Ascending aorta (tissue), 2 donors: ENCODE measurements at regions not wholly inside any gene's neighbourhood (a gene's known extent, or its start where the extent isn't known, plus 50 kb on each side); places are given as distances from the start of the nearest gene placed in this dataset.

Source experiments
- DNase-seq, 2 donors: peaks; one replicate each; pipeline ENCODE4 v3.0.0-alpha.2; 2019; ENCODE audit warnings: low spot score in 2 of 2
- H3K27ac ChIP-seq, 2 donors: fragments of 200-600 bp; sonication (generic); one replicate each; pipeline ENCODE4 v1.5.1; 2016 to 2017; ENCODE audit warnings: mild to moderate bottlenecking in 1 of 2
- H3K27me3 ChIP-seq: fragments of 200-600 bp; sonication (generic); one replicate; pipeline ENCODE4 v1.5.1; 2017
- H3K36me3 ChIP-seq, 2 donors: fragments of 200-600 bp; sonication (generic); one replicate each; pipeline ENCODE4 v1.5.1; 2016
- H3K4me1 ChIP-seq, 2 donors: fragments of 200-600 bp; sonication (generic); one replicate each; pipeline ENCODE4 v1.5.1; 2016 to 2017; ENCODE audit warnings: mild to moderate bottlenecking in 1 of 2
- H3K4me3 ChIP-seq, 2 donors: fragments of 200-600 bp; sonication (generic); one replicate each; pipeline ENCODE4 v1.5.1; 2016 to 2017; ENCODE audit warnings: mild to moderate bottlenecking in 1 of 2
- H3K9me3 ChIP-seq, 2 donors: fragments of 200-600 bp; sonication (generic); one replicate each; pipeline ENCODE4 v1.5.1; 2016
- CTCF ChIP-seq, 3 experiments: fragments of 200-600 bp in 2 of 3; fragments of 450-650 bp in 1 of 3; sonication (generic) in 2 of 3; IDR thresholded peaks; one replicate each; pipeline ENCODE4 v1.5.1; 2016 to 2019; ENCODE audit warnings: antibody characterized with exemption in 3 of 3, mild to moderate bottlenecking in 1 of 3, moderate library complexity in 1 of 3
- intact Hi-C: fragments of 100-400 bp; cut with DNase I; formaldehyde crosslinking; loops from one replicate; pipeline ENCODE4 v1.15.1; 2023

- Histone ChIP-seq H3K4me1 (no peaks in the 10 kb centered on the region), H3K9me3 (no peaks in the 10 kb centered on the region), H3K4me3 (no peak overlapping the region), H3K27me3 (no peaks in the 10 kb centered on the region), H3K36me3 (no peaks in the 10 kb centered on the region), H3K27ac (no peak overlapping the region)
- no peak for TF ChIP-seq CTCF (IDR thresholded peaks at IDR 0.05)
- no peak for DNase-seq
- intact Hi-C loops = no loop called here
Observed at GRCh38 chr2:67036444-67036843, 360.7 kb upstream of the ETAA1 start.

GRCh38 chr2:67037655-67038054 is 359.5 kb upstream of the ETAA1 start:
- DNase-seq = no peak
- intact Hi-C loops = no loop called here
- H3K4me3 ChIP-seq = no peak overlapping the region

GRCh38 chr2:67038195-67038594 is 358.9 kb upstream of the ETAA1 start:
- intact Hi-C loops = no loop called here
- DNase-seq = no peak
- Histone ChIP-seq H3K36me3 (no peaks in the 10 kb centered on the region), H3K27ac (no peak overlapping the region), H3K4me3 (no peak overlapping the region), H3K27me3 (no peaks in the 10 kb centered on the region), H3K4me1 (no peaks in the 10 kb centered on the region), H3K9me3 (no peaks in the 10 kb centered on the region)
- TF ChIP-seq CTCF (IDR thresholded peaks at IDR 0.05) = no peak

More at GRCh38 chr2:67037655-67038054, 359.5 kb upstream of the ETAA1 start:
- H3K9me3 ChIP-seq = no peaks in the 10 kb centered on the region
- no peaks in the 10 kb centered on the region for H3K36me3 ChIP-seq
- no peak for TF ChIP-seq CTCF (IDR thresholded peaks at IDR 0.05)
- no peaks in the 10 kb centered on the region for H3K4me1 ChIP-seq
- no peaks in the 10 kb centered on the region for H3K27me3 ChIP-seq
- no peak overlapping the region for H3K27ac ChIP-seq

GRCh38 chr2:67039058-67039457 is 358.1 kb upstream of the ETAA1 start:
- no peaks in the 10 kb centered on the region for H3K27me3 ChIP-seq
- no peak for DNase-seq
- H3K4me1 ChIP-seq = no peaks in the 10 kb centered on the region
- no peaks in the 10 kb centered on the region for H3K9me3 ChIP-seq
- no peak for TF ChIP-seq CTCF (IDR thresholded peaks at IDR 0.05)
- H3K36me3 ChIP-seq = no peaks in the 10 kb centered on the region
- intact Hi-C loops = no loop called here
- no peak overlapping the region for H3K4me3 ChIP-seq
- H3K27ac ChIP-seq = no peak overlapping the region

- H3K27me3 ChIP-seq = no peaks in the 10 kb centered on the region
- H3K36me3 ChIP-seq = no peaks in the 10 kb centered on the region
- no peak for TF ChIP-seq CTCF (IDR thresholded peaks at IDR 0.05)
- no peaks in the 10 kb centered on the region for H3K4me1 ChIP-seq
- intact Hi-C loops = no loop called here
- no peak overlapping the region for H3K27ac ChIP-seq
- DNase-seq = no peak
- no peaks in the 10 kb centered on the region for H3K9me3 ChIP-seq
- no peak overlapping the region for H3K4me3 ChIP-seq
Observed at GRCh38 chr2:67039517-67040103, 357.5 kb upstream of the ETAA1 start.

GRCh38 chr2:67041051-67041450 is 356.1 kb upstream of the ETAA1 start:
- H3K9me3 ChIP-seq = no peaks in the 10 kb centered on the region
- intact Hi-C loops = no loop called here
- H3K4me1 ChIP-seq = no peaks in the 10 kb centered on the region
- H3K27me3 ChIP-seq = no peaks in the 10 kb centered on the region
- H3K36me3 ChIP-seq = no peaks in the 10 kb centered on the region
- no peak for TF ChIP-seq CTCF (IDR thresholded peaks at IDR 0.05)
- no peak overlapping the region for H3K4me3 ChIP-seq
- no peak for DNase-seq
- H3K27ac ChIP-seq = no peak overlapping the region
